ENCODE measurements at regions not wholly inside any gene's neighbourhood (a gene's known extent, or its start where the extent isn't known, plus 50 kb on each side); places are given as distances from the start of the nearest gene placed in this dataset.

DNA sequence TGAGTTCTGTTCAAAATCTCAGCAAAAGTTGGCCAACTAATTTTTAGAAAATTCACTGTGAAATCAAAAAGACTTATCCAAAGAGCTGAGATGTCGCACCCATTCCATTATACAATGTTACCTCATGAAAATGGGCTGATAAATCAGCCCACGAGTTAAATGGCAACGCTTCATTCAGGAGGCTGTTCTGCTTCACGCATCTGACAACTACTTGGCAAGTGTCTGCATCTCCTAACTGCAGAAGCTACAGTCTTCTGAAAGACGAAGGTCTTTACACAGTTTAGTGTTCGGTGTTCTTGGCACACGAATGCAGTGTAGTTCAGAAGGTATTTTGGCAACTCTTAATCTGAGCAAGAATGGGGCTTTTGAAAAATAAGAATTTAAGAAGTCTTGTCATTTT lies 166.6 kb upstream of the DKK2 start:
- no TSS peak for BruUV-seq (replicated peaks)
- no peak for ATAC-seq
- DNase-seq (ENCODE audit: low read depth, low spot score), result no peak
- POLR2A ChIA-PET, result no interaction called here
- no peaks in the 10 kb centered on the region for H3K79me2 ChIP-seq (ENCODE audit: insufficient read depth, low read length)
- H4K20me1 ChIP-seq (ENCODE audit: insufficient read depth), result no peaks in the 10 kb centered on the region
- no peak for TF ChIP-seq POLR2A (IDR thresholded peaks at IDR 0.05; ENCODE audit: borderline replicate concordance, extremely low read depth, insufficient read depth, insufficient read length)
- TF ChIP-seq SIN3A (IDR thresholded peaks at IDR 0.05; ENCODE audit: low read depth), result no peak
- TF ChIP-seq SP1 (IDR thresholded peaks at IDR 0.05; ENCODE audit: low read depth), result no peak
- TF ChIP-seq FOSL1 (IDR thresholded peaks at IDR 0.05; ENCODE audit: low read depth), result no peak
- TF ChIP-seq CEBPB (IDR thresholded peaks at IDR 0.05; ENCODE audit: low read depth), result no peak
- no peak for TF ChIP-seq ELF1 (IDR thresholded peaks at IDR 0.05; ENCODE audit: borderline replicate concordance, low read depth)
- TF ChIP-seq, protein P1, sequence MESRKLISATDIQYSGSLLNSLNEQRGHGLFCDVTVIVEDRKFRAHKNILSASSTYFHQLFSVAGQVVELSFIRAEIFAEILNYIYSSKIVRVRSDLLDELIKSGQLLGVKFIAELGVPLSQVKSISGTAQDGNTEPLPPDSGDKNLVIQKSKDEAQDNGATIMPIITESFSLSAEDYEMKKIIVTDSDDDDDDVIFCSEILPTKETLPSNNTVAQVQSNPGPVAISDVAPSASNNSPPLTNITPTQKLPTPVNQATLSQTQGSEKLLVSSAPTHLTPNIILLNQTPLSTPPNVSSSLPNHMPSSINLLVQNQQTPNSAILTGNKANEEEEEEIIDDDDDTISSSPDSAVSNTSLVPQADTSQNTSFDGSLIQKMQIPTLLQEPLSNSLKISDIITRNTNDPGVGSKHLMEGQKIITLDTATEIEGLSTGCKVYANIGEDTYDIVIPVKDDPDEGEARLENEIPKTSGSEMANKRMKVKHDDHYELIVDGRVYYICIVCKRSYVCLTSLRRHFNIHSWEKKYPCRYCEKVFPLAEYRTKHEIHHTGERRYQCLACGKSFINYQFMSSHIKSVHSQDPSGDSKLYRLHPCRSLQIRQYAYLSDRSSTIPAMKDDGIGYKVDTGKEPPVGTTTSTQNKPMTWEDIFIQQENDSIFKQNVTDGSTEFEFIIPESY (IDR thresholded peaks at IDR 0.05; ENCODE audit: extremely low read depth, insufficient replicate concordance, low read length), result no peak
- no peak for TF ChIP-seq EZH2 (IDR thresholded peaks at IDR 0.05)
- TF ChIP-seq TCF7L2 (IDR thresholded peaks at IDR 0.05; ENCODE audit: borderline replicate concordance, extremely low read depth, insufficient read depth, insufficient read length), result no peak
- TF ChIP-seq, protein P2, sequence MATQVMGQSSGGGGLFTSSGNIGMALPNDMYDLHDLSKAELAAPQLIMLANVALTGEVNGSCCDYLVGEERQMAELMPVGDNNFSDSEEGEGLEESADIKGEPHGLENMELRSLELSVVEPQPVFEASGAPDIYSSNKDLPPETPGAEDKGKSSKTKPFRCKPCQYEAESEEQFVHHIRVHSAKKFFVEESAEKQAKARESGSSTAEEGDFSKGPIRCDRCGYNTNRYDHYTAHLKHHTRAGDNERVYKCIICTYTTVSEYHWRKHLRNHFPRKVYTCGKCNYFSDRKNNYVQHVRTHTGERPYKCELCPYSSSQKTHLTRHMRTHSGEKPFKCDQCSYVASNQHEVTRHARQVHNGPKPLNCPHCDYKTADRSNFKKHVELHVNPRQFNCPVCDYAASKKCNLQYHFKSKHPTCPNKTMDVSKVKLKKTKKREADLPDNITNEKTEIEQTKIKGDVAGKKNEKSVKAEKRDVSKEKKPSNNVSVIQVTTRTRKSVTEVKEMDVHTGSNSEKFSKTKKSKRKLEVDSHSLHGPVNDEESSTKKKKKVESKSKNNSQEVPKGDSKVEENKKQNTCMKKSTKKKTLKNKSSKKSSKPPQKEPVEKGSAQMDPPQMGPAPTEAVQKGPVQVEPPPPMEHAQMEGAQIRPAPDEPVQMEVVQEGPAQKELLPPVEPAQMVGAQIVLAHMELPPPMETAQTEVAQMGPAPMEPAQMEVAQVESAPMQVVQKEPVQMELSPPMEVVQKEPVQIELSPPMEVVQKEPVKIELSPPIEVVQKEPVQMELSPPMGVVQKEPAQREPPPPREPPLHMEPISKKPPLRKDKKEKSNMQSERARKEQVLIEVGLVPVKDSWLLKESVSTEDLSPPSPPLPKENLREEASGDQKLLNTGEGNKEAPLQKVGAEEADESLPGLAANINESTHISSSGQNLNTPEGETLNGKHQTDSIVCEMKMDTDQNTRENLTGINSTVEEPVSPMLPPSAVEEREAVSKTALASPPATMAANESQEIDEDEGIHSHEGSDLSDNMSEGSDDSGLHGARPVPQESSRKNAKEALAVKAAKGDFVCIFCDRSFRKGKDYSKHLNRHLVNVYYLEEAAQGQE (IDR thresholded peaks at IDR 0.05; ENCODE audit: low read depth), result no peak
- TF ChIP-seq, protein P3, sequence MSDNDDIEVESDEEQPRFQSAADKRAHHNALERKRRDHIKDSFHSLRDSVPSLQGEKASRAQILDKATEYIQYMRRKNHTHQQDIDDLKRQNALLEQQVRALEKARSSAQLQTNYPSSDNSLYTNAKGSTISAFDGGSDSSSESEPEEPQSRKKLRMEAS (IDR thresholded peaks at IDR 0.05), result no peak
- TF ChIP-seq RAD21 (IDR thresholded peaks at IDR 0.05; ENCODE audit: low read depth), result no peak
- TF ChIP-seq, protein P4, sequence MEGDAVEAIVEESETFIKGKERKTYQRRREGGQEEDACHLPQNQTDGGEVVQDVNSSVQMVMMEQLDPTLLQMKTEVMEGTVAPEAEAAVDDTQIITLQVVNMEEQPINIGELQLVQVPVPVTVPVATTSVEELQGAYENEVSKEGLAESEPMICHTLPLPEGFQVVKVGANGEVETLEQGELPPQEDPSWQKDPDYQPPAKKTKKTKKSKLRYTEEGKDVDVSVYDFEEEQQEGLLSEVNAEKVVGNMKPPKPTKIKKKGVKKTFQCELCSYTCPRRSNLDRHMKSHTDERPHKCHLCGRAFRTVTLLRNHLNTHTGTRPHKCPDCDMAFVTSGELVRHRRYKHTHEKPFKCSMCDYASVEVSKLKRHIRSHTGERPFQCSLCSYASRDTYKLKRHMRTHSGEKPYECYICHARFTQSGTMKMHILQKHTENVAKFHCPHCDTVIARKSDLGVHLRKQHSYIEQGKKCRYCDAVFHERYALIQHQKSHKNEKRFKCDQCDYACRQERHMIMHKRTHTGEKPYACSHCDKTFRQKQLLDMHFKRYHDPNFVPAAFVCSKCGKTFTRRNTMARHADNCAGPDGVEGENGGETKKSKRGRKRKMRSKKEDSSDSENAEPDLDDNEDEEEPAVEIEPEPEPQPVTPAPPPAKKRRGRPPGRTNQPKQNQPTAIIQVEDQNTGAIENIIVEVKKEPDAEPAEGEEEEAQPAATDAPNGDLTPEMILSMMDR (IDR thresholded peaks at IDR 0.05 in 2 of 3, conservative IDR thresholded peaks at IDR 0.05 in 1 of 3; ENCODE audit: borderline replicate concordance in 1 of 3, insufficient read depth in 1 of 3, low read depth in 2 of 3, low read length in 2 of 3), result no peak
- TF ChIP-seq CBX3 (IDR thresholded peaks at IDR 0.05; ENCODE audit: low read depth), result no peak
- TF ChIP-seq, protein P5, sequence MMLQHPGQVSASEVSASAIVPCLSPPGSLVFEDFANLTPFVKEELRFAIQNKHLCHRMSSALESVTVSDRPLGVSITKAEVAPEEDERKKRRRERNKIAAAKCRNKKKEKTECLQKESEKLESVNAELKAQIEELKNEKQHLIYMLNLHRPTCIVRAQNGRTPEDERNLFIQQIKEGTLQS (IDR thresholded peaks at IDR 0.05), result no peak
- TF ChIP-seq POLR2AphosphoS5 (IDR thresholded peaks at IDR 0.05; ENCODE audit: low read depth, low read length), result no peak
- TF ChIP-seq JUND (IDR thresholded peaks at IDR 0.05), result no peak
- H3K4me1 ChIP-seq (ENCODE audit: control insufficient read depth in 1 of 2, insufficient read depth in 2 of 2, low read length in 2 of 2), result no peaks in the 10 kb centered on the region
- H3K9me2 ChIP-seq (ENCODE audit: insufficient read depth), result no peaks in the 10 kb centered on the region
- no peak overlapping the region for H3K4me2 ChIP-seq (ENCODE audit: low read length)
- no peaks in the 10 kb centered on the region for H3K9me3 ChIP-seq (ENCODE audit: control insufficient read depth in 1 of 2, insufficient read depth in 1 of 2, low read depth in 1 of 2, low read length in 2 of 2)
- no peak overlapping the region for H2AFZ ChIP-seq (ENCODE audit: low read depth, low read length, poor library complexity, severe bottlenecking)
- H3K27ac ChIP-seq (ENCODE audit: low read depth, low read length), result no peak overlapping the region
- CTCF ChIA-PET, result no interaction called here
- RAD21 ChIA-PET (ENCODE audit: low non-redundant PET in 1 of 2, low total read pairs in 2 of 2, uncharacterized antibody in 2 of 2, unreplicated experiment in 2 of 2), result no interaction called here
- H3K4me3 ChIP-seq (replicated peaks in 1 of 2; ENCODE audit: low read depth in 1 of 2, low read length in 2 of 2), result no peak overlapping the region
- intact Hi-C loops (cut with micrococcal nuclease), result no loop called here
- no peaks in the 10 kb centered on the region for H3K36me3 ChIP-seq (ENCODE audit: control insufficient read depth in 1 of 2, insufficient read depth in 2 of 2, low read length in 2 of 2)
- H3K9ac ChIP-seq (ENCODE audit: low read length), result no peak overlapping the region
- no peaks in the 10 kb centered on the region for H3K27me3 ChIP-seq (ENCODE audit: insufficient read depth, low read length)
